ENCODE measurements at regions not wholly inside any gene's neighbourhood (a gene's known extent, or its start where the extent isn't known, plus 50 kb on each side); places are given as distances from the start of the nearest gene placed in this dataset.

DNA sequence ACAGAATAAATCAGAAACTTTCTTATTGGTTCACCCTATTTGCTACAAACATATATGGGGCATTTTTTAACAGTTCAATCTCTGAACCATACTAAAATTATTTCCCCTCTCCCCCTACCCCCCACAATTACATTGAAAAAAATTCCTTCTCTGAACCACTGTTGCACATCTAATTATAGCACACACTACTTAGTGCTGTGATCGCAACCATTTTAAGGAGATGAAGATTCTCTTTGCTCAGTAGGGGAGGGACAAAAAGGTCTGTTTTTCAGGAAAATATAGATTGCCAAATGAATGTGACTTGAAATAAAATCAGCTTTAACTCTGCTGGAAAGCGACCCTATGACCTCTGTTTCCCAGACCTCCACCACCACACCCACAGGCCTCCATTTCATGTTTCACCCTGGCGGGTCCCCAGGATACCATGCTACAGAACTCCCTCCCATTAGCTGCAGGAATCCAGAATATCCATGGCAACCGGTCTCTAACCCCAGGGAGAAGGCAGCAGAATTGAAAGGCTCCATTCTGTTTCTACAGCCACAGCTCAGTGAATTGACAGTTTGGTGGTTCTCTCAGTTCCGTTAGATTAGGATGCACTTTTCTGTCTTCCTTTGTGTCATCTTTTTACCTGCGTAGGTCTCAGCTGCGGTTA is 286.3 kb downstream of the TBC1D4 start:
- no peaks in the 10 kb centered on the region for H3K4me1 ChIP-seq
- H3K9me3 ChIP-seq, result no peaks in the 10 kb centered on the region
- no peak overlapping the region for H3K27ac ChIP-seq
- no peak overlapping the region for H3K4me3 ChIP-seq
- H3K36me3 ChIP-seq, result no peaks in the 10 kb centered on the region
- TF ChIP-seq POLR2A (IDR thresholded peaks at IDR 0.05), result no peak
- TF ChIP-seq CTCF (IDR thresholded peaks at IDR 0.05), result no peak
- TF ChIP-seq POLR2AphosphoS5 (IDR thresholded peaks at IDR 0.05), result no peak
- DNase-seq (ENCODE audit: low spot score in 2 of 2), result no peak
- intact Hi-C loops (cut with DNase I; ENCODE audit: low total_unique reads), result no loop called here
- H3K27me3 ChIP-seq, result no peaks in the 10 kb centered on the region

GRCh38 chr13:75194717-75195462 is 287.1 kb downstream of the TBC1D4 start:
- no peak overlapping the region for H3K4me3 ChIP-seq
- H3K27me3 ChIP-seq, result no peaks in the 10 kb centered on the region
- no peaks in the 10 kb centered on the region for H3K36me3 ChIP-seq
- intact Hi-C loops (cut with DNase I; ENCODE audit: low total_unique reads), result no loop called here
- no peaks in the 10 kb centered on the region for H3K9me3 ChIP-seq
- no peak overlapping the region for H3K27ac ChIP-seq
- DNase-seq (ENCODE audit: low spot score in 2 of 2), result no peak
- H3K4me1 ChIP-seq, result no peaks in the 10 kb centered on the region
- TF ChIP-seq POLR2AphosphoS5 (IDR thresholded peaks at IDR 0.05), result no peak
- TF ChIP-seq CTCF (IDR thresholded peaks at IDR 0.05), result no peak
- no peak for TF ChIP-seq POLR2A (IDR thresholded peaks at IDR 0.05)

- H3K4me1 ChIP-seq, result no peaks in the 10 kb centered on the region
- TF ChIP-seq CTCF (IDR thresholded peaks at IDR 0.05), result no peak
- no peak for TF ChIP-seq POLR2A (IDR thresholded peaks at IDR 0.05)
- TF ChIP-seq POLR2AphosphoS5 (IDR thresholded peaks at IDR 0.05), result no peak
- DNase-seq (ENCODE audit: low spot score in 2 of 2), result no peak
- intact Hi-C loops (cut with DNase I; ENCODE audit: low total_unique reads), result no loop called here
- peaks cover 0 to 8% of the 10 kb centered on the region in 2 donors for H3K9me3 ChIP-seq
- no peak overlapping the region for H3K4me3 ChIP-seq
- no peaks in the 10 kb centered on the region for H3K36me3 ChIP-seq
- H3K27ac ChIP-seq, result no peak overlapping the region
- H3K27me3 ChIP-seq, result no peaks in the 10 kb centered on the region
Measured at GRCh38 chr13:75186379-75186778, 295.6 kb downstream of the TBC1D4 start.

DNA sequence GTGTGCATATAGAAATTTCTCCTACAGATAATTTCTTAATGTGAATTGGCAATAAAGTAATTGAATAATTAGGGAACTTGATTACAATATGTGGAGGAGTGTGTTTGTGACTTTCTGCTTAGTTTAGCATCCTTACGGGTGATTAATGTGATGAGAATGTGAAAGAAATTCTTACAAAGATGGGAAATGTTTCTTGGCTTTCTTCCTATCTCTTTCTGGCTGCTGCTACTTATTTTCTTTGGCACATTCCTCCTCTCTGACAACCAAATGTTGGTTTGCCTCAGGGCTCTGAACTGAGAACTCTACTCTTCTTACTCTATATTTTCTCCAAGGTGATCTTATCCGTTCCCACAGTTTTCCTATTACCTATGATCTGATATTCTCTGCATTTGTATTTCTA is 300.1 kb downstream of the TBC1D4 start:
- Histone ChIP-seq H3K4me3 (no peak overlapping the region), H3K4me1 (no peaks in the 10 kb centered on the region), H3K27me3 (no peaks in the 10 kb centered on the region), H3K36me3 (no peaks in the 10 kb centered on the region), H3K27ac (no peak overlapping the region), H3K9me3 (peaks cover 0 to 8% of the 10 kb centered on the region in 2 donors)
- intact Hi-C loops (cut with DNase I; ENCODE audit: low total_unique reads), result no loop called here
- DNase-seq (ENCODE audit: low spot score in 2 of 2), result no peak
- no peak for TF ChIP-seq CTCF (IDR thresholded peaks at IDR 0.05)
- TF ChIP-seq POLR2AphosphoS5 (IDR thresholded peaks at IDR 0.05), result no peak
- TF ChIP-seq POLR2A (IDR thresholded peaks at IDR 0.05), result no peak

GRCh38 chr13:75180805-75181455 is 301.0 kb downstream of the TBC1D4 start:
- H3K4me3 ChIP-seq, result no peak overlapping the region
- H3K27ac ChIP-seq, result no peak overlapping the region

More at GRCh38 chr13:75180805-75181455, 301.0 kb downstream of the TBC1D4 start:
- Histone ChIP-seq H3K27me3 (no peaks in the 10 kb centered on the region), H3K9me3 (peaks cover 0 to 8% of the 10 kb centered on the region in 2 donors), H3K4me1 (no peaks in the 10 kb centered on the region), H3K36me3 (no peaks in the 10 kb centered on the region)
- intact Hi-C loops (cut with DNase I; ENCODE audit: low total_unique reads), result no loop called here
- no peak for DNase-seq (ENCODE audit: low spot score in 2 of 2)
- TF ChIP-seq POLR2AphosphoS5 (IDR thresholded peaks at IDR 0.05) (no peak), POLR2A (IDR thresholded peaks at IDR 0.05) (no peak), CTCF (IDR thresholded peaks at IDR 0.05) (no peak)

All from breast epithelium (tissue), 4 donors.